ENCODE measurements at regions not wholly inside any gene's neighbourhood (a gene's known extent, or its start where the extent isn't known, plus 50 kb on each side); places are given as distances from the start of the nearest gene placed in this dataset.
"Not testable (repeated sequence)": the region's sequence is repeated elsewhere in the genome, so short reads cannot be mapped to it uniquely, and the experiment has no call there.

GRCh38 chr4:52157071-52157470 is 106.0 kb downstream of the SPATA18 start:
- DNase-seq (ENCODE audit: low read depth in 1 of 2, low spot score in 1 of 2); in situ Hi-C loops (cut with HindIII; ENCODE audit: low pct_unique_long_range_greater_than_20kb, low sequenced_read_pairs): not testable (repeated sequence)

GRCh38 chr4:52157641-52158316 is 106.7 kb downstream of the SPATA18 start:
- no peak for DNase-seq (ENCODE audit: low read depth in 1 of 2, low spot score in 1 of 2)
- TF ChIP-seq JUND (IDR thresholded peaks at IDR 0.05; ENCODE audit: low read depth): no peak
- in situ Hi-C loops (cut with HindIII; ENCODE audit: low pct_unique_long_range_greater_than_20kb, low sequenced_read_pairs): no loop called here

DNA sequence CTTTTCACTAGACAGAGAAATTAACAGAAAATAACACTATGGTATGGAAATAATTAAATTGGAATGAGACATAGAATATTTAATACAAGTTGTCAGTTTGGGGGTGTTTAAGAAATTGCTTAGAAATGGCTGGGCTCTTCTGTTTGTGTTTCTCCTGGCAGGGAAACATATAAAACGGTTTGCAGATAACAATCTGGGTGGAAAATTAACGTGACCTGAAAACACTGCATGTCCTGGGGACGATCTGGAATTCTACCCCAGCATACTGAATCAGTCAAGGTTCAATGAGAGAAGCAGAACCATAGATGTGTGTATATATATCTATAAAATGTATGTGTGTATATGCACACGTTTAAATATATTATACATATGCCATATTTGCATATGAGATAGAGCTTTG is 109.8 kb downstream of the SPATA18 start:
- no peak for DNase-seq (ENCODE audit: low read depth in 1 of 2, low spot score in 1 of 2)
- no peak for TF ChIP-seq JUND (IDR thresholded peaks at IDR 0.05; ENCODE audit: low read depth)
- in situ Hi-C loops (cut with HindIII; ENCODE audit: low pct_unique_long_range_greater_than_20kb, low sequenced_read_pairs): no loop called here

- in situ Hi-C loops (cut with HindIII; ENCODE audit: low pct_unique_long_range_greater_than_20kb, low sequenced_read_pairs): no loop called here
- DNase-seq (ENCODE audit: low read depth in 1 of 2, low spot score in 1 of 2): no peak
- no peak for TF ChIP-seq JUND (IDR thresholded peaks at IDR 0.05; ENCODE audit: low read depth)
These were observed 113.0 kb downstream of the SPATA18 start for GRCh38 chr4:52164116-52164515.

GRCh38 chr4:52172166-52172565 is 121.1 kb downstream of the SPATA18 start:
- no peak for TF ChIP-seq JUND (IDR thresholded peaks at IDR 0.05; ENCODE audit: low read depth)
- in situ Hi-C loops (cut with HindIII; ENCODE audit: low pct_unique_long_range_greater_than_20kb, low sequenced_read_pairs): no loop called here
- DNase-seq (ENCODE audit: low read depth in 1 of 2, low spot score in 1 of 2): no peak

DNA sequence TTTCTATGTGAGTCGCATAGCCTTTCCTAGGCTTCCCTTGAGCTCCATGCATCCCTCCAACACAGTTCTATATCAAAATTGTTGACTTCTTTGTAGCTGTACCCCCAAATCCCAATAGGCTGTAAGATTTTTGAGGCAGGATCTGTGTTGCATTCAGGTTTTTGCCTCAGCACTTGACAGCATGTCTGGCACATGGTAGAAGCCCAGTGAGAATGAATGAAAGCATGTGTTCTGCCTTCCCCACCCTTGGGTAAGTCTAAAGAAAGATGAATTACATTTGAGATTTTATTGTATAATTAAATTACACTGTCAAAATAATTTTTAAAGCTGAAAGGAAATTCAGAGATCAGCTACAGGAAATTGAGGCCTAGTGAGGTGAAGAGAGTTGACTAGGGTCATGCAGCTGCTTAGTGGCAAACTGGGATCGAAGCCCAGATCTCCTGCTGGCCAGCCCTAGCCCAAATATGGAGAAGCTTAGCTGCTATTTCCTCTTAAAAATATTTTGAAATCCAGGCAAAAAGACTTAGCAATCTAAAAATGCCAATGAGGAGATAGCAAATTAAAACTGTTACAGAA is 122.5 kb downstream of the SPATA18 start:
- in situ Hi-C loops (cut with HindIII; ENCODE audit: low pct_unique_long_range_greater_than_20kb, low sequenced_read_pairs): no loop called here
- no peak for TF ChIP-seq JUND (IDR thresholded peaks at IDR 0.05; ENCODE audit: low read depth)
- DNase-seq (ENCODE audit: low read depth in 1 of 2, low spot score in 1 of 2): no peak

DNA sequence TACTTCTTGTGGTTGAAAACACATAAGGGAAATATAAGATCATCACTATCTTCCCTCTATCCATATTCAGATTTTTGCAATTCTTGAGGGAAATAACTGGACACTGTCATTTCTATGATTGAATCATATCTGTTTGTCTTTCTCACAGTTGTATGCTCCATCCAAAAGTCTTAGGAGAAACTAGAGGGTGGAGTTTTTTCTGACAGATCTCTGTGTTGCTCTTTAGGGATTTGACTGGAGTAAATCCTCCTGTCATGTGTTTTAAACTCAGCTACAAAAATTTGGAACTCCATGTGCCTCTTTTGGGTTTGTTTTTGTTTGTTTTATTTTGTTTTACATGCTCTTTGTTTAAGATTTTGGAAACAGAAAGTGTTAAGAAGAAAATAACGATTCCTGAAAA is 136.5 kb downstream of the SPATA18 start:
- no peak for TF ChIP-seq JUND (IDR thresholded peaks at IDR 0.05; ENCODE audit: low read depth)
- no peak for DNase-seq (ENCODE audit: low read depth in 1 of 2, low spot score in 1 of 2)
- in situ Hi-C loops (cut with HindIII; ENCODE audit: low pct_unique_long_range_greater_than_20kb, low sequenced_read_pairs): no loop called here

- in situ Hi-C loops (cut with HindIII; ENCODE audit: low pct_unique_long_range_greater_than_20kb, low sequenced_read_pairs): no loop called here
- TF ChIP-seq JUND (IDR thresholded peaks at IDR 0.05; ENCODE audit: low read depth): no peak
These were observed 140.9 kb downstream of the SPATA18 start for GRCh38 chr4:52192001-52192400.

DNA sequence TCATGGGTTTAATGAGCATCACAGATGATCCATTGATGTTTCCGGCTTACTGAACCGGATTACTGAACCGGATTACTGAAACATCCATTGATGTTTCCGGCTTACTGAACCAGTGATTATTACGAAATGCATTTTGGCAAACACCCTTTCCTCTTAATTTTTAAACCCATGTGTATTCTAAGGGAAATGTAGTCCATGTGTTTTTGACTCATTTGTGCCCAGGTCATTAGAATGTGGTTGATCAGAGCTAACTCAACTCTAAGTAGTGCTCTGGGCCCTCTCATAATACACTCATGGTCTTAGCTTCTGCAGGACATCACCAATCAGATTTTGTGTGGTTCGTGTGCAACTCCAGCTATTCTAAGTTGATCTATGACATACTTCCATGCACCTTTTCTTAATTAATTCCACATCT is 141.6 kb downstream of the SPATA18 start:
- TF ChIP-seq JUND (IDR thresholded peaks at IDR 0.05; ENCODE audit: low read depth): no peak
- in situ Hi-C loops (cut with HindIII; ENCODE audit: low pct_unique_long_range_greater_than_20kb, low sequenced_read_pairs): no loop called here
- no peak for DNase-seq (ENCODE audit: low read depth in 1 of 2, low spot score in 1 of 2)

More at GRCh38 chr4:52192001-52192400, 140.9 kb downstream of the SPATA18 start:
- DNase-seq (ENCODE audit: low read depth in 1 of 2, low spot score in 1 of 2): no peak

GRCh38 chr4:52195869-52196268 is 144.8 kb downstream of the SPATA18 start:
- in situ Hi-C loops (cut with HindIII; ENCODE audit: low pct_unique_long_range_greater_than_20kb, low sequenced_read_pairs): no loop called here
- DNase-seq (ENCODE audit: low read depth in 1 of 2, low spot score in 1 of 2): no peak
- no peak for TF ChIP-seq JUND (IDR thresholded peaks at IDR 0.05; ENCODE audit: low read depth)

- TF ChIP-seq JUND (IDR thresholded peaks at IDR 0.05; ENCODE audit: low read depth): no peak
- in situ Hi-C loops (cut with HindIII; ENCODE audit: low pct_unique_long_range_greater_than_20kb, low sequenced_read_pairs): no loop called here
- DNase-seq (ENCODE audit: low read depth in 1 of 2, low spot score in 1 of 2): no peak
These were observed 145.6 kb downstream of the SPATA18 start for GRCh38 chr4:52196606-52197130.

DNA sequence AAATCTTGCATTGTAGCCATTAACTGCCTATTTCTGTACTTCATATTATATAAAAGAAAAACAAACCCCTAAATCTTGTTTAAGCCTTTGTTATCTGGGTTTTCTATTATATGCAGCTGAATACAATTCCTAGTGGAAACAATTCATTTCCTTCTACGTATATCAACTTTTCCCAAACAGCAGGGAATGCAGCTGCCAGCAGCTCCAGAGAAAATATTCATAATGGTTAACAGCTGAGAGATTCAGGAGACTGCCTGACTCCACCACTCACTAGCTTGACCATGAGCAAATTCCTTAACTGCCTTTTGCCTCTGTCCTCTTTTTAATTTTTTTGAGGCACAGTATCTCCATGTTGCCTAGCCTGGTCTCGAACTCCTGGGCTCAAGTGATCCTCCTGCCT is 146.2 kb downstream of the SPATA18 start:
- TF ChIP-seq JUND (IDR thresholded peaks at IDR 0.05; ENCODE audit: low read depth): no peak
- in situ Hi-C loops (cut with HindIII; ENCODE audit: low pct_unique_long_range_greater_than_20kb, low sequenced_read_pairs): no loop called here
- no peak for DNase-seq (ENCODE audit: low read depth in 1 of 2, low spot score in 1 of 2)

GRCh38 chr4:52198294-52198693 is 147.2 kb downstream of the SPATA18 start:
- no peak for TF ChIP-seq JUND (IDR thresholded peaks at IDR 0.05; ENCODE audit: low read depth)
- DNase-seq (ENCODE audit: low read depth in 1 of 2, low spot score in 1 of 2): no peak
- in situ Hi-C loops (cut with HindIII; ENCODE audit: low pct_unique_long_range_greater_than_20kb, low sequenced_read_pairs): no loop called here

Measured in T47D (cell line).